Endometrium (tissue), 2 donors: ENCODE measurements at regions not wholly inside any gene's neighbourhood (a gene's known extent, or its start where the extent isn't known, plus 50 kb on each side); places are given as distances from the start of the nearest gene placed in this dataset.
A peak's percentile ranks its signal among the peaks of the same experiment; 100 is the strongest.

ENCODE experiments used
- FAIRE-seq: peaks from 2 replicates; lab custom pipeline; 2012; peaks lifted over from hg19 to GRCh38; lab: Jason Lieb, UNC
- donor health status: control.
- donor health status: control.

DNA sequence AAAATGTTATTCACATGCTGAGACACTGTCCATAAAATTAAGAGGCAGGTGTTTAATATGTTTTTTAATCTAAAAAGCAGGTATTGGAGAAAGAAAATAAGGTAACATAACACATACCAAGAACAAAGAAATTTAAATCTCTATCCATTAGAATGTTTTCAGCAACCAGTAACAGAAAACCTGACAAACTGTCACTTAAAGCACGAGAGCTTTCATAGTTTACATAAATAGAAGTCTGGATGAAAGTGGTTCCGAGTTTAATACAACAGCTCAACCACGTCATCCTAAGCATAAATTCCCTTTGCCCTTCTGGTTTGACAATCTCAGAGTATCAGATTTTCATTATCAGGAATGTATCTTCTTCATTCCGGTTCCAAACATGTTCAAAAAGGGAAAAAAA, 1249.4 kb upstream of the SORCS1 start:
- no peak for FAIRE-seq

DNA sequence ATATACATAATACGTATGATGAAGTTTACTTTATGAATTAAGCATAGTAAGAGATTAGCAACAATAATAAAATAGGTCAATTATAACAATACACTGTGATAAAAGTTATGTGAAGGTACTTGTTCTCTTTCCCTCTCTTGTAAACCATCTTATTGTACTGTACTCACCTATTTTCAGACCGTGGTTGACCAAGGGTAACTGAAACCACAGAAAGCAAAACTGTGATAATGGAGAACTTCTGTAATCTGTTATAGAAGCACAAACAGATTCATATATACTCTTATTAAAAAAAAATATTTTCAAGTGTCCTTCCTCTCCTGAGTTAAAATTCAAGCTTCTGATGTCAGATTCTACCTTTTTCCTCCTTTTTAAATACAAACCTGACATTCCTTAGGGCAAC, 1247.8 kb upstream of the SORCS1 start:
- no peak for FAIRE-seq

DNA sequence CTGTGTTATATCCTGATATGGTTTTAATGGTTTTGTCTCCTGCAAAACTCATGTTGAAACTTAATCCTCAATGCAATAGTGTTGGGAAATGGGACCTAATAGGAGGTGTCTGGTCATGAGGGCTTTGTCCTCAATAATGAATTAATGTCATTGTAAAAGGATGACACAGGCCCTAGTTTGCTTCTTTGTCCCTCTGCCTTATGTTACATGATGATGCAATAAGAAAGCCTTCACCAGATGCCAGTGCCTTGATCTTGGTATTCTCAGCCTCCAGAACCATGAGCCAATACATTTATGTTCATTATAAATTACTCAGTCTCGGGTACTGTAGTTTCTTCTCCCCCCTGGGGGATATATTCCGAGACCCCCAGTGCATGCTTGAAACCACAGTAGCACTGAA, 1247.4 kb upstream of the SORCS1 start:
- FAIRE-seq = no peak

DNA sequence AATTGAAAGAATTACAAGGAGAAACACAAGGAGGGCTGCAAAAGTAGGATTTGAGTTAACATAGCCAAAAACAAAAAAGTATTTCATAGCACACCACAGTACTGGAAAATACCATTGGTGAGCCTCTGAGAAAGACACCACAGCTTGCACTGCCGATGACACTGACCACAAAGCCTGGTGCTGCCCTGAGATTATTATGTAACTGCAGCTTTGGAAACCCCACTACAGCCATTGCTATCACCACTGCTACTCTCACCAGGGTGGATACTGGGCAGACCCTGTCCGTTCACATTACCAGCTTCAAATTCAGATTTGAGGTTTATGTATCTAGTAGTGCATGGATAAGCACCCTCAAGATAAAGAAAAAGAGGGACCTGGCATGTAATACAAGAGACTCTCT, 1246.7 kb upstream of the SORCS1 start:
- no peak for FAIRE-seq

DNA sequence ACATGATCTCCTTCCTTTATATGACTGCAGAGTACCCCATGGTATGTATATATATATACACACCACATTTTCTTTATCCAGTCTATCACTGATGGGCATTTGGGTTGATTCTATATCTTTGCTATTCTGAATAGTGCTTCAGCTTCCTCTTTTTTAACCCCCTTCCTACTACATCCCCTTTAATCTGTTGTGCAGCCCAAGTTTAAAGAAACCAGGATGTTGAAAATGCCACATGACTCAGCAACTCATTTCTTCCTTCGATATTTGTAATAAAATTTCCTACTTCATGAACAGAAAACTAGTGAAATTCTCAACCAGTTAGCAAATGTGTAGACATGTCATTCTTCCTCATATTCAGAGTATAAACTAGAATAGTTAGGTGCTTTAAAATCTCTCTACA, 1245.7 kb upstream of the SORCS1 start:
- FAIRE-seq = no peak

DNA sequence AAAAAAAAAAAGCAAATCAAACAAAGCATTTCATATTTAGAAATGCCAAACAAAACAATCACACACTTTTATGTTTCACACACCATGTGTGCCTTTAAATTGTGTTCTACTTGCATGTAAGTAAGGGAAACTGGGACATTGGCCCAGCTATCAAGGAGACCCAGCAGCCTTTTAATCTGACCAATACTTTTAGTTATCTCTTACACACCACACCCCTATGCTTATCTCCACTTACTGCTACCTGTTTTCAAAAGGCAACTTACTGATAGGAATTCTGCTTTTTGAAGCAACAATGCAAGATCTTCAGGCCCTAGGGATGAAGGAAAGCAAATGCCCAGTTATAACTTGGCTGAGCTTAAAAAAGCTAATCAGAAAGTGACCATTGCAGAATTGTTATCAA, 1244.8 kb upstream of the SORCS1 start:
- no peak for FAIRE-seq

DNA sequence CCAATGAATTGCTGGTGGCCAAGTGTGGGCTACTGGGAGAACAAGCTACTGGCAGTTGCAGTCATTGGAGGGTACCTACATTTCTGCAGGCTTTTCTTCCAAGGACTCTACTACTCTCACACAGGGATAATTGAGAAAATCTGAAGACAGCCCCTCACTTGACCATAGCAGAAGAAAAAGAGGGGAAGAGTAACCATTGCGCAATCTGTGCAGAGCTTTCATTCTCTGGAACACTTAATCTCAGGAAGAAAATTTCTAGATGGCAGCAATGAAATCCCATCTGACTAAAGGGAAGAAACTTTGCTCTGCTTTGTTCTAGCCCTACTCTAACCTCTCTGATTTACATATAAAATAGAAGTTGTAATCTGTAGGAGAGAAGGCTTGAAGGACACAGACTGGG, 1239.6 kb upstream of the SORCS1 start:
- no peak for FAIRE-seq

DNA sequence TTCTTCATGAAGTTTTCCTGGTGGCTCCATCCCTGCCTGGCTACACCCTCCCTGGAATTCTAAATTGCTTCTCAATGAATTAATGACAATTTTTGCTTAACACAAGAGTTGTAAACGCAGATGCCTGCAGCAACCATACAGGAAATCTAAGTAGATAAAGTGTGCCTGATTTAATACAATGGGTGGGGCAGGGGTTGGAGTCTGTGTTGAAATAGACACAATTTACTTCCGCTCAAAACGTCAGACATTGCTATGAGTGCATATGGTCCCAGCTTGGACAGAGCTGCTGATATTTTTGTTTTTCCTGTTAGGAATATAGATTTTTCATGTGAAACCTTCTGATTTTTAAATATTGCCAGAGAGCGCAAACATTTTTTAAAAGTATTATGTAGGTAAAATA, 1235.0 kb upstream of the SORCS1 start:
- no peak for FAIRE-seq

DNA sequence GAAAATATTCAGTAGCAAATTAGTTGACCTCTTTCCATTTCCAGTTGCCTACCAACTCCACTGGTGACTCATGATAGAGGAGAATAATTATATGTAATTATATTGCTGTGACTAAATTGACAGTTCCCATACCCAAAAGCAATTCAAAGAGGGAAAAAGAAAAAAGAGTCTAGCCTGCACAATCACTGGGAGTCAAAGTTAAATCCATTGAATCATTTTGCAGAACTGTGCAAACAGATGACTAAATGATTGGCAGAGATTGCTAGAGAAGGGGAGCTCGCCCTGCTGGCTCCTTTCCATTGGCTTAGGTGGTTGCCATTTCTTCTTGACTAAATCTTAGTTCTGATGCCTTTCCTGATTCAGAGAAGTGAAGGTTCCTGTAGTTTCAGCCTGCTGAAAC, 1228.6 kb upstream of the SORCS1 start:
- FAIRE-seq = no peak

DNA sequence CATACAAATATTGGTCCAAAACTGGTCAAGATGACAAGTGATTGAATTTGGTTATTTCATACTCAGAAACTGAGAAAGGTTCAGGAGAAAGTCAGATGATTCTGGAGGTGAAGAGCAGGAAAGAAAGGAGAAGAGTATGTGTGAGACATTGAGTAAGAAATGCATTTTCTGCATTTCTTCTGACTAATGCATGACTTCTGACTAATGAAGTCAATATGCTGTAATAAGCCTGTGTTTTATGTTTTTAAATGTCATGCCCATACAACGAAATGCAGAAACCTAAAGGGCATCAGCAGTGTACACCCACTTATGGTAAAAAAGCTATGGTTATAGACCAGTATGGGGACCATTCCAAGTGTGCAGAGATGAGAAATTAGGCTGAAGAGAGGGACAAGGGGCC, 1227.8 kb upstream of the SORCS1 start:
- no peak for FAIRE-seq

DNA sequence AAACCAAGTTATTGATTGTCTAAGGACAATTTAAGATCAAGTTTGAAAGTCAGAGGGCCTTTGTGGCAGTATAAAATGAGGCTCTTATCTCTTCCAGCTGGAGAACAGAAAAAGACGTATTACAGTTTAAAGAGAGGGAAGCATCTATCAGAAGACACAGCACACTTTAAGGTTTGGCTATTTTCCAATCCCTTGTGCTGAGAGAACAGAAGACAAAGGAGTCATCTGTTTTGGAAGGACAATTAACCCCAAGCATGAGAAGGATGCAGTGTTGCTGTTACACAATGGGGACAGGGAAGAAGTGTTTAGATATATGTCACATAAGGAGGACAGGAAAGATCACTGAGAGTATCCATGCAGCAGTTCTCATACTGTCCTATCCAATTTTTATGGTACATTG, 1224.2 kb upstream of the SORCS1 start:
- FAIRE-seq = no peak

DNA sequence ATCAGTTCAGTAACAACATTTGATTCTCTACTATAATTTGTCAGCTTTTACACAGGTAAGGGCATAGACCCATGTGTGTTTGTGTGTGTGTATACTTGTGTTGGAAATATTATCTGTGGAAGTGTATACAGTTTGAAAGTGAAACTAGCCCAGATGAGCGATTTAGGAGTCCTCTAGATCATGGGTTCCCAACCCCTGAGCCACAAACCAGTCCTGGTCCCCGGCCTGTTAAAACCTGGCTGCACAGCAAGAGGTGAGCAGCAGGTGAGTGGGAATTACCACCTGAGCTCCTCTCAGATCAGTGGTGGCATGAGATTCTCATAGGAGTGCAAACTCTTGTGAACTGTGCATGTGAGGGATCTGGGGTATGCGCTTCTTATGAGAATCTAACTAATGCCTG, 1221.5 kb upstream of the SORCS1 start:
- FAIRE-seq = no peak

DNA sequence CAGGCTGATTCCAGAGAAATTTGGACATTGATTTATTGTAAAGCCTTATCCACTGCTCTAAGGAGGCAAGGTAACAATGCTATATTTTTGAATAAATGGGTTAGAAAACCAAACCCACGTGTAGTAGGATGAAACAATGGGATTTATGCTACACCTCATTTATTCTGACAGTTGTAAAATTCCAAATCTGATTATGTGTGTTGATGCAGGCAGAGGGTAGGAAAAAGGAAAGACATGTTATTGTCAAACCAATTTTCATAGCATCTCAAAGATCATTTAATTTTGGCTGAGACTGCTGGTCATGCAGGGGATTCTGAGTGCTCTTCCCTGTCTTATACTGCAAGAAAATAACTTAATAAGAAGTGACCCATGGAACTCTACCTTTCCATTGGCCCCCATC, 1219.9 kb upstream of the SORCS1 start:
- FAIRE-seq = no peak

DNA sequence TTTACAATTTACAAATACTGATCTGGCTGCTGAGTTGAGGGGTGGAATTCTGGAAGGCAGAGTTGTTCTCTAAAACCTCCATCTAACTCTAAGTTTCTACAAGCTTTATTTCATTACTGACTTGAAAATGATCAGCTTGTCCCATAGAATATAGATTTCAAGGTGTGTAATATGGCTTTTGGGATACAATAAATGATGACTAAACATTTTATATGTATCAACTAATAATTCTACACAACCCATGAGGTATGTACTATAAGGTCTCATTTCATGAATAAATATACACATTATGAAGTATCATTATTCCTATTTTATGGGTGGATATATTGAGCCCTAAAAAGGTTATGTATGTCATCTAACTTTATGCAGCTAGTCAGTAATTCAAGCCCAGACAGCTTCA, 1214.3 kb upstream of the SORCS1 start:
- no peak for FAIRE-seq

DNA sequence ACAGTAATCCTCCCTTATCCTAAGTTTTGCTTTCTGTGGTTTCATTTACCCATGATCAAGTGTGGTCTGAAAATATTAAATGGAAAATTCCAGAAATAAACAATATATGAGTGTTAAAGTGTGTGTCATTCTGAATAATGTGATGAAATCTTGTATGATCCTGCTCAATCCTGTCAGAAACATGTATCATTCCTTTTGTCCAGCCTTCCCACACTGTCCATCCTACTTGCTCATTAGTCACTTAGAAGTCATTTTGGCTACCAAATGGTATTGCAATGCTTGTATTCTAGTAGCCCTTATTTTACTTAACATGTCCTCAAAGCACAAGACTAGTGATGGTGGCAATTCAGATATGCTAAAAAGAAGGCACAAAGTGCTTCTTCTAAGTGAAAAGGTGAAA, 1211.2 kb upstream of the SORCS1 start:
- FAIRE-seq = no peak

DNA sequence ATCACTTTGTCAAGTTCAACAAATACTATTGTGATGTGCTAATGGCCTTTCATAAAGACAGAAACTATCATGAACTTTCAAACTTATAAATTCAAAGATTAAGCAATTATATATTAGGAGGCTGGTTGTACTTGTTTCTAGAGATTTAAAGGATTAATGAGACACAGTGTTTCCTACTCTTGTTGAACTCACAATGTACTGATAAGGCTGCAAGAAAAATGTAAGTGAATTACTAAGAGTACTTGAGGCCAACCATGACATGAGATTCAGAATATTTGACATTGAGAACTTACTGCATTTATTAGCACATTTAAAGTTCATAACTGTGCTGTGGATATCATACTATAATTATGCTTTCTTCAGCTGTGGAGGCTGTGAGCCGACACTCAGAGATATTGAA, 1210.5 kb upstream of the SORCS1 start:
- no peak for FAIRE-seq

DNA sequence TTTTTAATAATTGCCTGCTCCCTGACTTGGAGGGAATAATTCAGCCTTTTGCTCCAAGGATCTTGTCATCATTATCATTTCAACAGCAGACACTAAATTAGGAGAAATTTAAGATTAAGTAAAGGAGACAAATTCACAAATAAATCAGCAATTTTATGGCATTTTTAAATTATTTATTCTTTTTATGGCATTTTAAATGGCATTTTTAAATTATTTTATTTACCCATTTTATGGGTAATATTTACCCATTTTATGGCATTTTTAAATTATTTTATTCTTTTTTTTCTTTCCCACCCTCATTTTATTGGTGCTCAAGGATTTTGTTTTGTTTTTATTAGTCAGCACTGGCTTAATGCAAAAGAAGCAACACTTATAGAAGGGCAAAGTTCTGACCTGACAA, 1201.0 kb upstream of the SORCS1 start:
- no peak for FAIRE-seq

DNA sequence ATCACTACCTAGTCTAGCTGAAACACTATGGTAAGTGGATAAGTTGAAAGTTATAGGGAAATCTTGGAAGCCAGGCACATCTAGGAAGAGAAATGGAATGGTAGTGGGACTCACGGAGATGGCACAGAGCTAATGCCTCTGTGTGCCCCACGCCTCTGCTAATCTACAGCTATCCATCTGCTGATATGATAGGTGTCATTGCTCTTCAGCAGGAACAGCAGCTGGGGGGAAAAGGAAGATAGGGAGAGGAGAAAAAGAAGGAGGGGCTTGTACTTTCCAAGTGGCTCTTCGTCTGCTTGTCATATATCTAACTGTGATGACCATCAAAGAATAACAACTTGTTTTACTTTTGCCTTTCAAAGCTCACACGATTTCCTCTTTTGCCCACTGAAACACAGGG, 1199.1 kb upstream of the SORCS1 start:
- no peak for FAIRE-seq

DNA sequence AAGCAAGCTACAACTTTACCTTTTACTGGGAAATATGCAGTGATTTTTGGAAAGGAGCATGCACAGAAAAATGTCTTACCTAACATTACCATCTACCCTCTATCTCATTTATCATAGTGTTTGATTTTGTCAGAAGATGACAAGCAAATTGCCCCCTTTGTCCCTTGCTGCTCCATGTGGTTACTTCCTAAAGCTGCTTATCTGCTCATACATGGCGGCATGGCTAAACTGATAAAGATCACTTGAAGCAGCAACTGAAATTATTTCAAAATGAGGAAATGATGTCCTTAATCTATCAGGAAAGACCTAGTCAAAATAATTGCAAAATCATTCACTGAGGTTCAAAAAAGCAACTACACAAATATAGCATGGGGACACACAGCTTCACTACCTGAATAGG, 1198.5 kb upstream of the SORCS1 start:
- FAIRE-seq = no peak

DNA sequence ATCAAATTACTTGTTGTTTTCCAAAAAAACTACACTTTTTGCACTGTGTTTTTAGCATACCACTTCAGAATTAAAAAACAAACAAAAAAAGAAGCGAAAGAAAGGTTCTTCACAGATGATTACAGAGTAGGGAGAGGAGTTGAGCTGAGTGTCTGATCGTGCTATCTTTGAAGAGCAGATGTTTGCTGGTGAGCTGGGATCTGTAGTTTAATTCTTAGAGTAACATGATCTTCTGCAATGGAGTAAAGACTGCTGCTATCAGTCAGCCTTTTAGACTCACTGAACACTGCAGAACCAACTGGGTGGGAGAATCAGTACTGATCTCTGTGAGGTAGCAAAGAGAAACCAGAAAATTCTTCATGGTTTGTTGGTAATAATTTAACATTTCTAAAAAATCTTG, 1197.8 kb upstream of the SORCS1 start:
- no peak for FAIRE-seq

DNA sequence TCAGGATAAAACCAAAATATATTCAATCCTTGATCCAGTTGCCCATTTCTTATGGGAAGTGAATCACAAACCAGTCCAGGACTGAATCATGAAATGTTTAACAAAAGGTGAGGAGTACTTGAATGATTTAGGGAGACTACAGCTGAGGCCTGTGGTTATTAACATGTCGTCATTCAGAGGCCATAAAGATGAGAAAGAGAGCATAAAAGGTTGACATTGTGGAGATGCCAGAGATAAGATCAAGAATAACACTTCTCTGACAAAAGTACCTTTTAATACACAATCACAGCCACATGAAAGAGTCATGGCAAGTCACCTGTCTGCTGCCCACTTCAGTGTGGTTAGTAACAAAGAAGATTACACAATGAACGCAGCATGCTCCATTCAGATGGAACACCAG, 1195.7 kb upstream of the SORCS1 start:
- no peak for FAIRE-seq

DNA sequence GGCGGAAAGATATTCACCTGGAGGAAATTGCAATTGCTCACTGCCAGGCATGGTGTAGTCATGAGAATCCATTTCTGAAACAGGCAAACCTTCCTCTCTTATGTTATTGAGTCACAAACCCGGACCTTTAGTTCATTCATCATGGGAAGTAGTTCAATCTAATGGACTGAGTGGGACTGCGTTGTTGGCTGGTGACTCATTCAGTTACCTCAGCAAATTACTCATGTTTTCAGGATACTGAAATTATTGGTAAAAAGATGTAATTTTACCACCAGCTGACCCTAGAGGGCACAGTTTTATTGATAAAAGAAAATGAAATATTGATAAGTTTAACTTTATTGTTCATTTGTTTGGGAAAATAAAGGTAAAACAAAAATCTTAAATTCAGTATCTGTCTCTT, 1194.4 kb upstream of the SORCS1 start:
- no peak for FAIRE-seq

DNA sequence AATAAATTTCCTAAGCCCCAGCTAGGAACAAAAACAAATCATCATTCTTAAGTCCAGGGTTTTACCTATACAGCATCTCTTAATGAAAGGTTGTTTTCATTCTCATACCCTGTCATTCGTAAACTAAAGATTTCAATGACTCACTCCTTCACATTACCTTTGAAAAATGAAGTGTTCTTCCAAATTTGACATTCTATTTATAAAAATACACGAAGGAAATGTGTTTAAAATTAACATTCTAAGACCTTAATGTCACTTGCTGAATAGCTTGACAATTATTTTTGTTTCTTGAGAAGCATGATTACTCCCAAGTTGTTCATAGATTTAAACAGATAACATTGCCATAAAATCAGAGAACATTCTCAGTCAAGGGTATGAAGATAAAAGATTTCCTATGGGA, 1188.3 kb upstream of the SORCS1 start:
- peak; percentile 98 for FAIRE-seq

DNA sequence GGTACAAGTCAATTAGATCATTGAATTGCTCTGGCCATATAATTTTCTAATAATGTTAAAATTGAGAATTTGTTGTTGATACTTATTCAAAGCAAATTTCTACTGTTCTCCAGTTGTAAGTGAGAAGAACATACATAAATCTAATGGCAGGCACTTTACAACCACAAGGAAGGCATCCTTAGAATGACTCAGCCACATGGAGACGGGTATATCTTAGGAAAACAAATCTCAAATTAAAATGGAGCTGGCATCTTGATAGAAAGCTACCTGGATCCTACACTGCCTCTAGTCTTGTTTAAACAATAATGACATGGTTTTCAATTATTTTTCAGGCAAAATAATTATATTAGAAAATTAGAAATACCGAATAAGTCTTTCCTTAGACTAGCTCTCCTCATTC, 1183.7 kb upstream of the SORCS1 start:
- FAIRE-seq = no peak

DNA sequence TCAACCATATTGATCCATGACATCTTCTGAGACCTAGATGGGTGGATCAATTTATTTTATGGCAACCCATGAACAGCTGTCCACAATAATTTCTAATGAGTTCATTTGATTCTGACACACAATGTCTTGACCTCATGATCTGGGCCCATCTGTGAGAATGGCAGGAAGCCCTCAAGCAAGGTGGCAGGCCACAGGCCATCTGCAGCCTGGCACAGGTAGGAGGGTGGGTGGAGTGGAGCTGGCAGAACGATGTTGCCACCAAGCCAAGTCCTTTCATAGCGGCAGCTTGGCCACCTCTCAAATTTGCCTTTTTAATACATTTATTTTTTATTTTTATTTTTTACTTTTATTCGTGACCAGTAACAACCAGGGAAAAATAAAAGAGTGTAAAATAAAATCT, 1181.6 kb upstream of the SORCS1 start:
- no peak for FAIRE-seq

DNA sequence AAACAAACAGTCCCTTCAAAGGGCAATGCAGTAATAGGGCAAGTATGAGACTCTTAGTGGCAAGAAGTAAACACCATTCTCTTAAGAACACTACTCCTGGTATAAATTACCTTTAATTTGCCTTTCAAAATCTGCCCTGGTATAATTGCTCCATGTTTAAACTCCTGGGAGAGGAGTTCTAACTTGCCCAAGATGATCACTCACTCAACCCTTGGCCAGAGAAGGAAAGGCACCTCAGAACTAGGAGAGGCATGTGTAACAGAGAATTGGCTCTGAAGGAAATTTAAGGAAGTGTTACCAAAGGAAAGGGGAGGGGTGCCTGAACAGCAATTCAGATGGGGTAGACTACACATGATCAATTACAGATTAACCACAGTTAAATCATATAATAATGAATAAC, 1173.6 kb upstream of the SORCS1 start:
- FAIRE-seq = no peak
